ENCODE measurements at regions not wholly inside any gene's neighbourhood (a gene's known extent, or its start where the extent isn't known, plus 50 kb on each side); places are given as distances from the start of the nearest gene placed in this dataset.
"Not testable (repeated sequence)": the region's sequence is repeated elsewhere in the genome, so short reads cannot be mapped to it uniquely, and the experiment has no call there.

GRCh38 chr4:170229006-170229405 is 139.2 kb upstream of the AADAT start:
- in situ Hi-C loops (cut with HindIII; ENCODE audit: low sequenced_read_pairs), result no loop called here
- no peak for DNase-seq (ENCODE audit: low spot score)

GRCh38 chr4:170227928-170228327 is 138.2 kb upstream of the AADAT start:
- DNase-seq (ENCODE audit: low spot score), result no peak

GRCh38 chr4:170226288-170226687 is 136.5 kb upstream of the AADAT start:
- no peak for DNase-seq (ENCODE audit: low spot score)
- in situ Hi-C loops (cut with HindIII; ENCODE audit: low sequenced_read_pairs), result no loop called here

More at GRCh38 chr4:170227928-170228327, 138.2 kb upstream of the AADAT start:
- in situ Hi-C loops (cut with HindIII; ENCODE audit: low sequenced_read_pairs), result no loop called here

GRCh38 chr4:170214731-170215130 is 125.0 kb upstream of the AADAT start:
- in situ Hi-C loops (cut with HindIII; ENCODE audit: low sequenced_read_pairs), result no loop called here
- DNase-seq (ENCODE audit: low spot score), result no peak

- no peak for DNase-seq (ENCODE audit: low spot score)
These were observed 124.3 kb upstream of the AADAT start for GRCh38 chr4:170214101-170214500.

GRCh38 chr4:170202721-170203120 is 113.0 kb upstream of the AADAT start:
- no peak for DNase-seq (ENCODE audit: low spot score)
- in situ Hi-C loops (cut with HindIII; ENCODE audit: low sequenced_read_pairs), result no loop called here

More at GRCh38 chr4:170214101-170214500, 124.3 kb upstream of the AADAT start:
- in situ Hi-C loops (cut with HindIII; ENCODE audit: low sequenced_read_pairs), result no loop called here

GRCh38 chr4:170198747-170199146 is 109.0 kb upstream of the AADAT start:
- in situ Hi-C loops (cut with HindIII; ENCODE audit: low sequenced_read_pairs), result no loop called here
- no peak for DNase-seq (ENCODE audit: low spot score)

- DNase-seq (ENCODE audit: low spot score); in situ Hi-C loops (cut with HindIII; ENCODE audit: low sequenced_read_pairs): not testable (repeated sequence)
These were observed 105.0 kb upstream of the AADAT start for GRCh38 chr4:170194794-170195193.

GRCh38 chr4:170193496-170193895 is 103.7 kb upstream of the AADAT start:
- DNase-seq (ENCODE audit: low spot score), result no peak
- in situ Hi-C loops (cut with HindIII; ENCODE audit: low sequenced_read_pairs), result no loop called here

GRCh38 chr4:170190265-170190664 is 100.5 kb upstream of the AADAT start:
- in situ Hi-C loops (cut with HindIII; ENCODE audit: low sequenced_read_pairs), result no loop called here
- DNase-seq (ENCODE audit: low spot score), result no peak

- DNase-seq (ENCODE audit: low spot score), result no peak
- in situ Hi-C loops (cut with HindIII; ENCODE audit: low sequenced_read_pairs), result no loop called here
These were observed 81.1 kb upstream of the AADAT start for GRCh38 chr4:170170861-170171260.

GRCh38 chr4:170169699-170170098 is 79.9 kb upstream of the AADAT start:
- DNase-seq (ENCODE audit: low spot score), result no peak
- in situ Hi-C loops (cut with HindIII; ENCODE audit: low sequenced_read_pairs), result no loop called here

GRCh38 chr4:170167678-170168077 is 77.9 kb upstream of the AADAT start:
- no peak for DNase-seq (ENCODE audit: low spot score)
- in situ Hi-C loops (cut with HindIII; ENCODE audit: low sequenced_read_pairs), result no loop called here

- DNase-seq (ENCODE audit: low spot score); in situ Hi-C loops (cut with HindIII; ENCODE audit: low sequenced_read_pairs): not testable (repeated sequence)
These were observed 76.4 kb upstream of the AADAT start for GRCh38 chr4:170166193-170166592.

GRCh38 chr4:170162416-170162815 is 72.7 kb upstream of the AADAT start:
- in situ Hi-C loops (cut with HindIII; ENCODE audit: low sequenced_read_pairs), result no loop called here
- DNase-seq (ENCODE audit: low spot score), result no peak

GRCh38 chr4:170157670-170158069 is 67.9 kb upstream of the AADAT start:
- in situ Hi-C loops (cut with HindIII; ENCODE audit: low sequenced_read_pairs), result no loop called here
- no peak for DNase-seq (ENCODE audit: low spot score)

GRCh38 chr4:170145120-170145519 is 55.4 kb upstream of the AADAT start:
- DNase-seq (ENCODE audit: low spot score), result no peak
- in situ Hi-C loops (cut with HindIII; ENCODE audit: low sequenced_read_pairs), result no loop called here

GRCh38 chr4:170139764-170140163 is 50.0 kb upstream of the AADAT start:
- DNase-seq (ENCODE audit: low spot score), result no peak
- in situ Hi-C loops (cut with HindIII; ENCODE audit: low sequenced_read_pairs), result no loop called here

Measured in G401 (cell line).